ENCODE measurements at regions not wholly inside any gene's neighbourhood (a gene's known extent, or its start where the extent isn't known, plus 50 kb on each side); places are given as distances from the start of the nearest gene placed in this dataset.
"Not testable (repeated sequence)": the region's sequence is repeated elsewhere in the genome, so short reads cannot be mapped to it uniquely, and the experiment has no call there.

DNA sequence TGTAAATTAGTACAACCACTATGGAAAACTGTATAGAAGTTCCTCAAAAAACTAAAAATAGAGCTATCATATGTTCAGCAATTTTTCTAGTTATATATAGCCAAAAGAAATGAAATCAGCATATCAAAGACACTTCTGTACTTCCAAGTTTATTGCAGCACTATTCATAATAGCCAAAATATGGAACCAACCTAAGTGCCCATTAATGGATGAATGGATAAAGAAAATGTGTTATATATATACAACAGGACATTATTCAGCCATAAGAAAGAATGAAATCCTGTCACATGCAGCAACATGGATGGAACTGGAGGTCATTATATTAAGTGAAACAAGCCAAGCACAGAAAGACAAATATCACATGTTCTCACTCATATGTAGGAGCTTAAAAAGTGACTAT, 112.6 kb downstream of the MDH1 start:
- H3K4me1 ChIP-seq = peaks cover 20% of the 10 kb centered on the region
- TF ChIP-seq HOXB5 (CRISPR knock-in tag; IDR thresholded peaks at IDR 0.05) = no peak
- no peak for TF ChIP-seq HEYL (CRISPR knock-in tag; IDR thresholded peaks at IDR 0.05)
- TF ChIP-seq NPAS2 (CRISPR knock-in tag; IDR thresholded peaks at IDR 0.05; ENCODE audit: borderline replicate concordance) = no peak
- TF ChIP-seq EP300 (IDR thresholded peaks at IDR 0.05) = no peak
- no peak for TF ChIP-seq JUN (IDR thresholded peaks at IDR 0.05)
- no peak for TF ChIP-seq CEBPB (IDR thresholded peaks at IDR 0.05)
- TF ChIP-seq, protein P1, sequence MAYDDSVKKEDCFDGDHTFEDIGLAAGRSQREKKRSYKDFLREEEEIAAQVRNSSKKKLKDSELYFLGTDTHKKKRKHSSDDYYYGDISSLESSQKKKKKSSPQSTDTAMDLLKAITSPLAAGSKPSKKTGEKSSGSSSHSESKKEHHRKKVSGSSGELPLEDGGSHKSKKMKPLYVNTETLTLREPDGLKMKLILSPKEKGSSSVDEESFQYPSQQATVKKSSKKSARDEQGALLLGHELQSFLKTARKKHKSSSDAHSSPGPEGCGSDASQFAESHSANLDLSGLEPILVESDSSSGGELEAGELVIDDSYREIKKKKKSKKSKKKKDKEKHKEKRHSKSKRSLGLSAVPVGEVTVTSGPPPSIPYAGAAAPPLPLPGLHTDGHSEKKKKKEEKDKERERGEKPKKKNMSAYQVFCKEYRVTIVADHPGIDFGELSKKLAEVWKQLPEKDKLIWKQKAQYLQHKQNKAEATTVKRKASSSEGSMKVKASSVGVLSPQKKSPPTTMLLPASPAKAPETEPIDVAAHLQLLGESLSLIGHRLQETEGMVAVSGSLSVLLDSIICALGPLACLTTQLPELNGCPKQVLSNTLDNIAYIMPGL (CRISPR knock-in tag; IDR thresholded peaks at IDR 0.05; ENCODE audit: borderline replicate concordance) = no peak
- TF ChIP-seq, protein P2, sequence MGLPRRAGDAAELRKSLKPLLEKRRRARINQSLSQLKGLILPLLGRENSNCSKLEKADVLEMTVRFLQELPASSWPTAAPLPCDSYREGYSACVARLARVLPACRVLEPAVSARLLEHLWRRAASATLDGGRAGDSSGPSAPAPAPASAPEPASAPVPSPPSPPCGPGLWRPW (IDR thresholded peaks at IDR 0.05) = no peak
- no peak for TF ChIP-seq EHMT2 (IDR thresholded peaks at IDR 0.05; ENCODE audit: low read depth)
- no peak for TF ChIP-seq HOXA7 (CRISPR knock-in tag; IDR thresholded peaks at IDR 0.05)
- no peak for TF ChIP-seq NR3C1 (IDR thresholded peaks at IDR 0.05)
- no peak for TF ChIP-seq MAZ (IDR thresholded peaks at IDR 0.05; ENCODE audit: borderline replicate concordance, low read depth, low read length)
- TF ChIP-seq KDM5A (IDR thresholded peaks at IDR 0.05) = no peak
- TF ChIP-seq HOXB13 (CRISPR knock-in tag; IDR thresholded peaks at IDR 0.05; ENCODE audit: low read depth) = no peak
- no peak for TF ChIP-seq POLR2A (IDR thresholded peaks at IDR 0.05; ENCODE audit: low read length)
- TF ChIP-seq SREBF2 (IDR thresholded peaks at IDR 0.05) = no peak
- no peak overlapping the region for H3K27ac ChIP-seq
- DNase-seq (ENCODE audit: low read depth in 1 of 2, low spot score in 1 of 2) (no peak), FAIRE-seq (no peak), ATAC-seq (no peak)
- H3K9me3 ChIP-seq = no peaks in the 10 kb centered on the region
- ChIA-PET CTCF (interaction anchor here (0.8 to 2.5 kb wide), 4 partner anchors 9 to 160 kb away, joined by 3 to 9 read pairs (median 5); partner anchors contain the start of gene UGP2), POLR2A (no interaction called here)
- H3K4me2 ChIP-seq = no peak overlapping the region
- H3K4me3 ChIP-seq = no peak overlapping the region

DNA sequence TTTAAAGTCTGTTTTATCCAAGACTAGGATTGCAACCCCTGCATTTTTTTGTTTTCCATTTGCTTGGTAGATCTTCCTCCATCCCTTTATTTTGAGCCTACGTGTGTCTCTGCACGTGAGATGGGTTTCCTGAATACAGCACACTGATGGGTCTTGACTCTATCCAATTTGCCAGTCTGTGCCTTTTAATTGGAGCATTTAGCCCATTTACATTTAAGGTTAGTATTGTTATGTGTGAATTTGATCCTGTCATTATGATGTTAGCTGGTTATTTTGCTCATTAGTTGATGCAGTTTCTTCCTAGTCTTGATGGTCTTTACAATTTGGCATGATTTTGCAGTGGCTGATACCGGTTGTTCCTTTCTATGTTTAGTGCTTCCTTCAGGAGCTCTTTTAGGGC, 117.3 kb downstream of the MDH1 start:
- H3K4me3 ChIP-seq; POLR2A ChIA-PET; H3K9me3 ChIP-seq; H3K4me2 ChIP-seq; H3K27ac ChIP-seq; ATAC-seq; CTCF ChIA-PET; H3K4me1 ChIP-seq; DNase-seq (ENCODE audit: low read depth in 1 of 2, low spot score in 1 of 2); FAIRE-seq: not testable (repeated sequence)
- WGBS (ENCODE audit: missing lambda C conversion rate) = 58% methylated on average over 3 of the region's 3 CpGs

GRCh38 chr2:63710732-63711131, 122.0 kb downstream of the MDH1 start:
- Histone ChIP-seq H3K27ac (no peak overlapping the region), H3K4me3 (no peak overlapping the region), H3K9me3 (no peaks in the 10 kb centered on the region), H3K4me1 (peaks cover 4% of the 10 kb centered on the region; the same call in 2 of the 3 replicates), H3K4me2 (no peak overlapping the region)
- FAIRE-seq = no peak
- POLR2A ChIA-PET = no interaction called here
- no peak for ATAC-seq
- DNase-seq (ENCODE audit: low read depth in 1 of 2, low spot score in 1 of 2) = no peak
- no peak for TF ChIP-seq HOXB5 (CRISPR knock-in tag; IDR thresholded peaks at IDR 0.05)
- TF ChIP-seq JUNB (IDR thresholded peaks at IDR 0.05) = no peak
- no peak for TF ChIP-seq ZC3H11A (IDR thresholded peaks at IDR 0.05)
- no peak for TF ChIP-seq RFX5 (IDR thresholded peaks at IDR 0.05)
- no peak for TF ChIP-seq EHMT2 (IDR thresholded peaks at IDR 0.05; ENCODE audit: low read depth)
- TF ChIP-seq SREBF2 (IDR thresholded peaks at IDR 0.05) = no peak
- TF ChIP-seq EP300 (IDR thresholded peaks at IDR 0.05) = no peak
- 28% methylated on average over 1 of the region's 1 CpG for WGBS (ENCODE audit: missing lambda C conversion rate)
- CTCF ChIA-PET = interaction anchor here (1.5 to 1.9 kb wide), 3 partner anchors 12 to 21 kb away, joined by 4 to 12 read pairs (median 6); no protein-coding TSS in a partner anchor

GRCh38 chr2:63712748-63713147, 124.0 kb downstream of the MDH1 start:
- CTCF ChIA-PET = interaction anchor here (0.8 kb wide), 1 partner anchor 14 kb away, joined by 3 read pairs; no protein-coding TSS in a partner anchor
- TF ChIP-seq RAD21 (conservative IDR thresholded peaks at IDR 0.05 in 1 of 2, IDR thresholded peaks at IDR 0.05 in 1 of 2) (no peak), HOXA7 (CRISPR knock-in tag; IDR thresholded peaks at IDR 0.05) (no peak), BHLHE40 (IDR thresholded peaks at IDR 0.05; ENCODE audit: low read depth, low read length) (no peak), CBX8 (IDR thresholded peaks at IDR 0.05) (no peak), NFE2L2 (conservative IDR thresholded peaks at IDR 0.05; ENCODE audit: low read length) (no peak), CEBPB (IDR thresholded peaks at IDR 0.05) (no peak), CHD2 (IDR thresholded peaks at IDR 0.05; ENCODE audit: low read length, partially characterized antibody) (no peak), TP53 (CRISPR knock-in tag; IDR thresholded peaks at IDR 0.05) (no peak), MAZ (IDR thresholded peaks at IDR 0.05; ENCODE audit: borderline replicate concordance, low read depth, low read length) (no peak), JUN (IDR thresholded peaks at IDR 0.05) (no peak), HOXB5 (CRISPR knock-in tag; IDR thresholded peaks at IDR 0.05) (no peak)
- TF ChIP-seq, protein P2 (IDR thresholded peaks at IDR 0.05) = no peak
- TF ChIP-seq, protein P3, sequence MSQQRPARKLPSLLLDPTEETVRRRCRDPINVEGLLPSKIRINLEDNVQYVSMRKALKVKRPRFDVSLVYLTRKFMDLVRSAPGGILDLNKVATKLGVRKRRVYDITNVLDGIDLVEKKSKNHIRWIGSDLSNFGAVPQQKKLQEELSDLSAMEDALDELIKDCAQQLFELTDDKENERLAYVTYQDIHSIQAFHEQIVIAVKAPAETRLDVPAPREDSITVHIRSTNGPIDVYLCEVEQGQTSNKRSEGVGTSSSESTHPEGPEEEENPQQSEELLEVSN (IDR thresholded peaks at IDR 0.05; ENCODE audit: borderline replicate concordance, low read depth) = no peak
- TF ChIP-seq, protein P4, sequence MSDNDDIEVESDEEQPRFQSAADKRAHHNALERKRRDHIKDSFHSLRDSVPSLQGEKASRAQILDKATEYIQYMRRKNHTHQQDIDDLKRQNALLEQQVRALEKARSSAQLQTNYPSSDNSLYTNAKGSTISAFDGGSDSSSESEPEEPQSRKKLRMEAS (IDR thresholded peaks at IDR 0.05) = no peak

More at GRCh38 chr2:63712748-63713147, 124.0 kb downstream of the MDH1 start:
- FAIRE-seq (no peak), ATAC-seq (peak; percentile 42 to 59; a peak in 3 of 6 replicates), DNase-seq (ENCODE audit: low read depth in 1 of 2, low spot score in 1 of 2) (peak in 1 of 2 experiments; percentile 18)
- Histone ChIP-seq H3K4me2 (peak overlapping the region; percentile 7; the same call in 1 of the 3 replicates), H3K27ac (no peak overlapping the region), H3K4me3 (no peak overlapping the region), H3K4me1 (peaks cover 4% of the 10 kb centered on the region; the same call in 2 of the 3 replicates), H3K9me3 (no peaks in the 10 kb centered on the region)
- WGBS (ENCODE audit: missing lambda C conversion rate) = 31% methylated on average over 2 of the region's 2 CpGs
- POLR2A ChIA-PET = interaction anchor here (1.8 kb wide), 1 partner anchor 129 kb away, joined by 4 read pairs; the partner anchor contains the start of gene UGP2
